ENCODE measurements at regions not wholly inside any gene's neighbourhood (a gene's known extent, or its start where the extent isn't known, plus 50 kb on each side); places are given as distances from the start of the nearest gene placed in this dataset.

GRCh38 chr6:78117966-78118365, 465.1 kb downstream of the MEI4 start:
- TF ChIP-seq, protein P1, sequence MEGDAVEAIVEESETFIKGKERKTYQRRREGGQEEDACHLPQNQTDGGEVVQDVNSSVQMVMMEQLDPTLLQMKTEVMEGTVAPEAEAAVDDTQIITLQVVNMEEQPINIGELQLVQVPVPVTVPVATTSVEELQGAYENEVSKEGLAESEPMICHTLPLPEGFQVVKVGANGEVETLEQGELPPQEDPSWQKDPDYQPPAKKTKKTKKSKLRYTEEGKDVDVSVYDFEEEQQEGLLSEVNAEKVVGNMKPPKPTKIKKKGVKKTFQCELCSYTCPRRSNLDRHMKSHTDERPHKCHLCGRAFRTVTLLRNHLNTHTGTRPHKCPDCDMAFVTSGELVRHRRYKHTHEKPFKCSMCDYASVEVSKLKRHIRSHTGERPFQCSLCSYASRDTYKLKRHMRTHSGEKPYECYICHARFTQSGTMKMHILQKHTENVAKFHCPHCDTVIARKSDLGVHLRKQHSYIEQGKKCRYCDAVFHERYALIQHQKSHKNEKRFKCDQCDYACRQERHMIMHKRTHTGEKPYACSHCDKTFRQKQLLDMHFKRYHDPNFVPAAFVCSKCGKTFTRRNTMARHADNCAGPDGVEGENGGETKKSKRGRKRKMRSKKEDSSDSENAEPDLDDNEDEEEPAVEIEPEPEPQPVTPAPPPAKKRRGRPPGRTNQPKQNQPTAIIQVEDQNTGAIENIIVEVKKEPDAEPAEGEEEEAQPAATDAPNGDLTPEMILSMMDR (IDR thresholded peaks at IDR 0.05) = no peak
- no peak for TF ChIP-seq POLR2A (IDR thresholded peaks at IDR 0.05)

All from adrenal gland (tissue), 5 donors.